ENCODE measurements at regions not wholly inside any gene's neighbourhood (a gene's known extent, or its start where the extent isn't known, plus 50 kb on each side); places are given as distances from the start of the nearest gene placed in this dataset.

GRCh38 chr22:48506506-48507145, 1321.0 kb downstream of the BRD1 start:
- no peak for TF ChIP-seq POLR2A (IDR thresholded peaks at IDR 0.05)
- TF ChIP-seq CTCF (IDR thresholded peaks at IDR 0.05), result no peak

All from adrenal gland (tissue), 5 donors.